Caki2 (cell line): ENCODE measurements at regions not wholly inside any gene's neighbourhood (a gene's known extent, or its start where the extent isn't known, plus 50 kb on each side); places are given as distances from the start of the nearest gene placed in this dataset.

Experiments used
- DNase-seq: peaks from one replicate; pipeline ENCODE4 v3.0.0-alpha.2; 2015; ENCODE audit warnings: low read depth
- in situ Hi-C: cut with HindIII; loops from 2 replicates; pipeline ENCODE4 v1.10.0; 2016; ENCODE audit warnings: low sequenced_read_pairs, low pct_unique_long_range_greater_than_20kb, mixed read lengths

DNA sequence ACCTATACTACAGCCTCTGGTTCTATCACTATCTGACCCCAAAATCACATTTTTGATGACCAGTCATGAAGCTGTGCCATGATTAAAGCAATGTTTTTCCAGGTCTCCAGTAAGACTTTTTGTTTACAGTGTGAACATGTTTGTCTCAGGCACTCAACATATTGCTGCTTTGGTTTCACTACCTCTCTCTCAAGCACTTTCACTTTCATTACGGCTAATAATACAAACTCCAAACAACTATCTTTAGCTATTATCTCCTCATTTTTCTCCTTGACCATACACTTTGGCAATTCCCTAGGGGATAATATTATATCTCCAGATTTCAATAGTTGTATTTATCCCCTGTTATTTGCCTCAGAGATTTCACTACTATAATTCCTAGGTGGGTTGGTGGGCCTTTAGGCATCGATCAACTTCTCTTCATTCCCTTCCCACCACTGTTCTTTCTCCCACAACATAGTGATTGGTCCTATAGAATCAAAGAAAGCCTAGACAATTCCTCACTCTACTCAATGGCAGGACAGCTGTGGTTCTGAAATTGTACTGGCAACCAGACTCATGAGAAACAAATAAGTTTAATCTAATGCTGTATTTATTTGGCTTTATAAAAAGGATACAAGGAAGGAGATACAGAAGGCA is 261.4 kb upstream of the ZWINT start:
- DNase-seq = peak; percentile 15
- in situ Hi-C loops = no loop called here

DNA sequence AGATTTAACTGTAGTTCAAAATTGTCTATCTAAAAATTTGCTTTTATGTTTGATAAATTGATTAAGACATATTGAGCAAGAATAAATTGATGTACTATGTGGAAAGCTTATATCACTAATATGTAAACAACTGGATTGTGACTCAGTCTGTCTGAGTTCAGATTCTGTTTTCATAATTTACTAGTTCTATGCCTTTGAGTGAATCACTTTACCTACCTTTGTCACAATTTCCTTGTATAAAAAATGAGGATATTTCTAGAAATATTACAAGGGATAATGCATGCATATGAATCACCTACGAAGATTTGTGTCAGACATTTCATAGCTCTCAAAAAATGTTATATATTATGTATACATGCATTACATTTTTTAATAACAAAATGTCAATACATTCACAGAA is 245.1 kb upstream of the ZWINT start:
- in situ Hi-C loops = no loop called here
- DNase-seq = no peak

DNA sequence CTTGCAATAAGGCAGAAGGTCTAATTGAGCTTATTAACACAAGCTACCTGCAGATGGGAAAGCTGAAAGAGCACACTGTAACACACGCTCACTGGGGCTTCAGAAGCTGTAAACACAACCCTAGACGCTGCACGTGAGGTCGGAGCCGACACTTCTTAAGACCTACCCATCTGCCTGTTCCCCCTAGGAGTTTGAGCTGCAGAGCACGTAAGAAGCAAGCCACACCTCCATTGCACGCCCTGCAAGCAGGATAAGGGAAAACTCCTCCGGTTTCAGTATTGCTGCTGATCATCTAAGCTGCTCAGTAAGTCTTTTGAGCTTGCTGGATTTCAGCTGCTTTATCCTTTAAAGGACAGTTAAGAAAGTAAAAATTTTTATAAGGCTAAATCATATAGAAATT is 244.0 kb upstream of the ZWINT start:
- in situ Hi-C loops = no loop called here
- no peak for DNase-seq

DNA sequence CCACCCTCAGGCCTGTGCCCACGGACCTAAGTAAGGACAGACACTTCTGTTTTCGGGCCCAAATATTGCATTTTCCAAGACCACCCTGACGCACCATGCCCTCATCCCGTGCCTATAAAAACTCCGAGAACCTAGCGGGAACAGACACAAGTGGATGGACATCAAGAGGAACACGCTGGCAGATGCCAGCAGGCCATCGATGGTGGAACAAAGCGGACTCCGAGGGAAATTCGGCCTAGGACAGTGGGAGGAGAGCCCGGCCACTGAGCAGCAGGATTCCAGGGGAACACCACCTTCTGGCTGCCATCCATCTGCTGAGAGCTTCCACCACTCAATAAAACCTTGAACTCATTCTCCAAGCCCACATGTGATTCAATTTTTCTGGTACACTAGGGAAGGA is 243.6 kb upstream of the ZWINT start:
- no peak for DNase-seq
- in situ Hi-C loops = no loop called here

DNA sequence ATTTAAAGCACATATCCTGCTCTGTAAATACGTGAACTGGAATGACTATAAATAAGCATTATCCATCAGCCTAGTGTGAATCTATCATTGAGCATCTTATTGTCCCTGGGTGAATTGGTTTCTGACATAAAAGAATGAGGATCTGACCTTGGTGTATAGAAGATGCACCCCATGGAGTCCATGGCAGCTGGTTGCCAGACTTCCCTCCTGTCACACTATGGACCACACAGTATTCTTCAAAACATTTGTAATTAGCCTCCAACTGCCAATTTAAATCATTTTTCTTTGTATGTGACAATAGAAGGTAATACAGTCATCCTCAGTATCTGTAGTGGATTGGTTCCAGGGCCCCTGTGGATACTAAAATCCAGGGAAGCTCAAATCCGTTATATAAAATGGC is 238.1 kb upstream of the ZWINT start:
- DNase-seq = no peak
- in situ Hi-C loops = no loop called here

DNA sequence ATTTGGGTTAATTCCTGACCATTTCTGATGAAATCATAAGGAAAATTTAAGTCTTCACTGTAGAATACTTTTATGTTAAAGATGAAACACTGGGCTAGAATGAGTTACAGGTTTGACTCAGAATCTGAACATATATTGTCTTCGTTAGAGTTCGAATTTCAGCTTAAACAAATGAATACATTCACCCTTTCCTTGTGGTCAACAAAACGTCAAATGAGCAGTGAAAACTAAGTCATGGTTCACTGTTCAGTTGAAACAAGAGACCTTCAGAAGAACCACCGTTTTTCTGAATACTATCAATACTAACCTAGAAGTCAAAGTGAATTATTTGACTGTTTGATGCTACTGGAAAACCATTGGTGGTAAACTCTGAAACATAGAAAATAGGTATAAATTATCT is 235.2 kb upstream of the ZWINT start:
- in situ Hi-C loops = no loop called here
- no peak for DNase-seq

DNA sequence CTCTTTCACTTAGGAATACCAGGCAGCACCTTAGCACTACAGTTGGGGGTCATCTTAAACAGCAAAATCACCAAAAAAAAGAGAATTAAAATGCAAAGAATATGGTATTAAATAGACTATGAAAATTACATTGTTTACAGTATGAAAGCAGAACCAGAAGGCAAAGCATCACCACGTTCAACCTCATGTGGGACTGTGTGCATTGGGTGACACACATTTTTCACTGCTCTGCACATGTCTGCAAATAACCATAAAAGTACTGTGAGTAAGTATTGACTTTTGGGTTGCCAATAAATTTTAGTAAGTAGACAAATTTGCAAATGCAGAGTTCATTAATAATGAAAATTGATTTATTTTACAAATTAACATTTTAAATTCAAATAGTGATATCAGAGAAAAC is 232.1 kb upstream of the ZWINT start:
- in situ Hi-C loops = no loop called here
- DNase-seq = no peak

DNA sequence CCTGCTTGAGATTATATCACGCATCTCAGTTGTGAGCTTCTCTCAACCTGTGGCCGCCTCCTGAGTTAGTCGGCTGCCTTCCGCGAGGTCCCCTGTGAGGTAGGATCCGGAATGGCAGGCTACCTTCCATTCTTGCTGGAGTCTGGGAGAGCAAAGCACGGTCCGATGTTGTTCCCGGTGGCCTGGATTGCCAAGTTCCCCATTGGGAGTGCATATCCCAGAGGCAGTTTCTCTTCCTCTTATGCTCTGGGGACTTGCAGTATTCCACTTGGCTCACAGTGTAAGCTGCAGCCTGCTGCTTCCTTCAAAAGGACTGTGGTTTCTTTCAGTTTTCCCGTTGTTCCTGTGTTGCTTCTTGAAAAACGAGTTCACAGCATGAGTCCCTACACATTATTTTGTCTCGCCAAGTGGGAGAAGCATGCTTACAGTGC is 225.4 kb upstream of the ZWINT start:
- no peak for DNase-seq
- in situ Hi-C loops = no loop called here

DNA sequence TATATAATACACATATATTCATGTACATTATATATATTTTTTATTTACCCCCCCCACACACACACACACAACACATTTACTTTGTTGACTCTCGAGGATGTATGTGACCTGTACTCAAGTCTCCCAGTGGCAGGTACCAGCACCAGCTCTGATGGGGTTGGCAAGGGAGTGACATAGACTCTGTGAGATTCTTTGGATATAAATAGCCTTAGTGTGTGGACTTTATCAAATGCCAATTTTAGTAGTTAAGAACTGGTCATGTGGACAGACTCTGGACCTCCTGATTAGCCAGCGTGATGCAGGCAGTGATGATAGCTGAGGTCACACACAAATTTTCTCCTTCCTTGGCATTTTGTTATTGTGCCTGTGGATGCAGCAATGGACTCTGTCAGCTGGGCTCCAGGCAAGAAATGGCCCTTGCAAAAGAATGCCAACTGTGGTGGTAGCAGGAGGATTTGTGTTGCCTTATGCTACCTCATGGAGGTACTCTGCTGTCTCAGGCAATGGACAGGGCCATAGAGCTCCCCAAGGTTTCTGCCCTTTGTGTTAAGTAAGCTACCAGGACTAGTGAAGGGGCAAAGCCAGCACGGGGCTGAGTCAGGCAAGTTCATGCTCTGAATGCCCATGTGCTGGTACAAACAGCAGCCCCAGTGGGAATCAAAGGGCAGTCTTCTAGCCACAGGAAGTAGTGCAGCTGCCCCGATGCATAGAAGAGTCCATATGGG is 224.6 kb upstream of the ZWINT start:
- DNase-seq = no peak
- in situ Hi-C loops = no loop called here

DNA sequence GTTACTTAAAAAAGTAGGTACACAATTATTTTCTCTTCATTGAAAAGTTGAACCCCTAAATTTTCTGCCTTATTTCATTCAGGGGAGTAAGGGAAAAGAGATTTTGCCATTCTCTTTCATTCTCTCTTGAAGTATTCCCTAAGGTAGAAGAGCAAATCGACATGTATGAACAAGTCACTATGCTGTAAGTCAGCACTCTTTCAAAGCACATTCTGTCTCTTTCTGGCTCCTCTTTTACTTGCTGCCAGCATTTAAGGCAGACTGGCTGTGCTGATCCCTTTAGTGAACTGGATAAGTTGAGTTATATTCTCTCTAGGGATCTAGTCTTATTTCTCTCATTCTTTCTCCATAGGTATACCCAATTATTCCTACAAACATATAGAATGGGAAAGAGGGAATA is 222.3 kb upstream of the ZWINT start:
- no peak for DNase-seq
- in situ Hi-C loops = no loop called here

DNA sequence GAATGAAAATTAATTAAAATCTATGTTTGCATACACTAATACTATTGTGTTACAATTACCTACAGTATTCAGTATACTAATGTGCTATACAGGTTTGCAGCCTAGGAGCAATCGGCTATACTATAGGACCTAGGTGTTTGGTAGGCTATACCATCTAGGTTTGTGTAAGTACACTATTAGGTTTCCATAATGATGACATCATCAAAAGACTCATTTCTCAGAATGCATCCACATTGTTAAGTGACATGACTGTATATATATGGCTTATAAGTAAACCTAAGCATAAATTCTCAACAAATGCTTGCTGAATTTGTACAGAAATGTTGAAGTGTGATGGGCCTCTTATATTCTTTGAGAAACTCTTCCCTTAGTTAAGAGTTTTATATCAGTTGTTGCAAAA is 206.5 kb upstream of the ZWINT start:
- in situ Hi-C loops = no loop called here
- DNase-seq = no peak

DNA sequence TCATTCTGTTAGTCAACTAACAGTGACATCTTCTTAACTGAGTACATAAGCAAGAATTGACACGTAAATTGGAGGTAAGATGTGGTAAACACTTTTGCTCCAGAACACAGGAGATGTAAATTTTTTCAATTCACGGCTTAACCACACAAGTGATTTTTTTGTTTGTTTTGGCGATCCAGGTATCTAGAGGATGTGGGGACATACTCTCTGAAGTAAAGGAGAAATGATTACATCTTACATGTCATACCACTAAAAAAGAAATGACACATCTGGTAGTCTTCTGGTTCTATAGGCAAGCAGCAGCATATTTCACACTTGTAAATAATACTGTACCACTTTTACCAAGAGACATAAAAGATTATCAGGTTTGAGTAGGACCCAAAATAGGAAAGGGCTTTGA is 200.3 kb upstream of the ZWINT start:
- in situ Hi-C loops = no loop called here
- no peak for DNase-seq

DNA sequence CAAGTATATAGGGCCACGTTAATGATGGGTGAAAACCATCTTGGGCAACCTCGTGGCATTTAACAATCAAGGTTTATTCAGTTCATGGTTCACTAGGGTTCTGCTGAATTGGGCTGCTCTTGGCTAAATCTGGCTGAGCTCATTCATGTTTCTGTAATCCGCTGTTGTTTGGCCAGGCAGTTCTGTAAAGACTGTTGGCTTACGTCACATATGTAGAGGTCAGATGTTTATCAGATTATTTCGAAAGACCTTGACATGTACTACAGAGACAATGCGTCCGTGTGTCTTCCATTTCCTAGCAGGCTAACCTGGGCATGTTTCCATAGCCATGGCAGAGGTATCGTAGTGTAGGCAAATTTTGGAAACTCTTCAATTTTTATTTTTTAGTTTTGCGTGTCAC is 190.0 kb upstream of the ZWINT start:
- DNase-seq = no peak
- in situ Hi-C loops = no loop called here

DNA sequence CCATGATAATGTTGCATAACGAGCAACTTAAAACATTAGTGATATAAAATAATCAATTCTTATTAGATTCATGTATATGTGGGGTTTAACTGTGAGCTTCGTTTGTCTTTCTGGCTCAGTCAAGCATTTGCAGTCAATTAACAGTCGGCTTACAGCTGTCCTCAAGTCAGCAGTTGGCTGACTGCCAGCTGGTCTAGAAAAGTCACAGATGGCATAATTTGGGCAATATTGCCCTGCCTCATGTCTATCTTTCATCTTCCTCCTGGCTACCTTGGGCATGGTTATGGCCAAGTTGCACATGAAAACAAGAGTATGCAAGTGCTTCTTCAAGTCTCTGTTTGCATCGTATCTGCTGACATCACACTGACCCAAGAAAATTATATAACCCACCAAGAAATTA is 186.1 kb upstream of the ZWINT start:
- DNase-seq = no peak
- in situ Hi-C loops = no loop called here

DNA sequence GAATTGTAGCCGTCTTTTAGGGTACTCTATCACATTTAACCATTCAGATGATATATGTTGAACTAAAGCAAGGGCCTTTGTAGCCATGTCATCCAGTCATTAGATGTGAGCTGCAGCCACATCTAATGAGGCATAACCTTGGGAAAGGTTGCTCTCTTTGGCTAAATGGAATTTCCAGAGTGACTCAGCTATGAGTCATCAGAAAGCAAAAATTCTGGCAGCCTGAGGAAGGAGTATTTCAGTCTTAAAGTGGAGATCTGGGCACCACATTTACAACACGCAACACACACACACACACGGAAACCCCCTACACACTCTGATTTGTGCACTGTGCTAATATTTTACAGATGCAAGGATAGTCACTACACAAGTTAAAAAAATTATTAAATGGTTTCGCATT is 176.9 kb upstream of the ZWINT start:
- DNase-seq = peak; percentile 95
- in situ Hi-C loops = no loop called here

DNA sequence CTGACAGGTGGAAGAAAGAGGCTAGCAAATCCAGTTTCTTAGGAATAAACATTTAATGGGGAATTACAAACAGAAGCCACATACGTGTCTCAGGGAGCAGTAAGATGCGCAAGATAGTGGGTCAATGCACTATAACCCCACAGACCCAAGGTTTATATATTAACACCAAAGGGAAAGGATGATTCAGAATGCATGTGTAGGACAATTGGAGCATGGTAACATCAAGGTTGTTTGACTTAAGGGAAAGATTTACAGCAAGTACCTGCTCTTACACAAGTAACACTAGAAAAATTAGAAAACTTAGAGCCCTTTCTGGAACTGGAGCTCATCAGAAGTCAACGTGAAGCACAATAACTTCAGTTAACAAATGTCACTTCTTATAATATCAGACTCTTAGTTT is 161.1 kb upstream of the ZWINT start:
- DNase-seq = no peak
- in situ Hi-C loops = no loop called here

DNA sequence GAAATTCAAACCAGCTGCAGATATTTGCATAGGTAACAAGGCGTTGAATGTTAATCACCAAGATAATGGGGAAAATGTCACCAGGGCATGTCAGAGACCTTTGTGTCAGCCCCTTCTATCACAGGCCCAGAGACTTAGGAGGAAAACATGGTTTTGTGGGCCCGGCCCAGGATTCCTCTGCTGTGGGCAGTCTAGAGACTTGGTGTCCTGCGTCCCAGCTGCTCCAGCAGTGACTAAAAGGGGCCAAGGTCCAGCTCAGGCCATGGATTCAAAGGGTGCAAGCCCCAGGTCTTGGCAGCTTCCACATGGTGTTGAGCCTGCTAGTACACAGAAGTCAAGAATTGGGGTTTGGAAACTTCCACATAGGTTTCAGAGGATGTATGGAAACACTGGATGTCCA is 147.5 kb upstream of the ZWINT start:
- in situ Hi-C loops = no loop called here
- DNase-seq = no peak

DNA sequence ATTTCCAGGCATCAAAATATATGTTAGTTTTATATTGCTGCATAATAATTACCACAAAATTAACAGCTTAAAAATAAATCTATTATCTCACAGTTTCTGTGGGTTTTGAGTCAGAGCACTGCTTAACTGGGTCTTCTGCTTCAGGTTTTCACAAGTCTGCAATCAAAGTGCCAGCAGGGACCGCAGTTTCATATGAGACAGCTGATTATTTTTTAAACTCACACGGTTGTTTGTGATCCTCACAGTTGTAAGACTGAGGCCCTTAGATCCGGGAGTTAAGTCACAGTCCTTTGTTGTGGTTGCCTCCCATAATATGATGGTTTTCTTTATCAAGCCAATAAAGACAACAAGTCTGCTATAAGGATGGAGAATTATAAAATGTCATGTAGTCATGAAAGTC is 146.0 kb upstream of the ZWINT start:
- no peak for DNase-seq
- in situ Hi-C loops = no loop called here

DNA sequence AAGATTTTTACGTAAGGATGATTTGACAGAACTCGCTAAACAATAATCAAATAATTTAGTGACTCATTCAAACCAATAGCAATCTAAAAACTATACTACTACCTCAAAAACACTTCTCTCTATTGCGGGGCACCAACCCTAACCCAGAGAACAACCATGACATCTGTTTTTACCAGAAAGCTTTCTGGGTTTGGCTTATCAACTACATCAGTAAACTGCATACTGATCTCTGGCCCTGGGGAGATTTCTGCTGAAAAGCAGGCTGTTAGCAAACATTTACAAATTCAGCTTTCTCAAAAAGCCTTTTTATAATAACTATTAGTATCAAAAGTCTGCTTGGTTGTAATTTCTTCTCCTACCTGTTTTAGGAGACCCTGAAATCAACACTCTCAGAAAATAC is 144.5 kb upstream of the ZWINT start:
- in situ Hi-C loops = no loop called here
- no peak for DNase-seq

DNA sequence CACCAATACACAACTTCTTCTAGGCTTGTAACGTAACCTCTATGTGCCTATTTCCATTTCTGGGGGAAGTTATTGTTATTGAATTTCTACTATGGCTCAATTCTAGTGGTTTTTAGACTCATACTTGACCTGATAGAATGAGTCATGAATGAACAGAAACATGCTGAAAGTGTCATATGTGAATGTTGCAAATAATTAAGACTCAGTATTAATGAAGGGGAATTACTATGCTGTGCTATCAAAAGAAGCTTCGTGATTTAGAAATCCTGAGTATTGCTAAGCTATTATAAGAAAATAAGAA is 135.1 kb upstream of the ZWINT start:
- in situ Hi-C loops = no loop called here
- DNase-seq = no peak
